Lower lobe of right lung (tissue), 2 donors: ENCODE measurements at regions not wholly inside any gene's neighbourhood (a gene's known extent, or its start where the extent isn't known, plus 50 kb on each side); places are given as distances from the start of the nearest gene placed in this dataset.

Source experiments
- ATAC-seq, 2 donors: fragments of 200-7000 bp; cut with Tn5 transposase; one replicate each; pipeline ENCODE4 v1.9.1; 2020 to 2022; ENCODE audit warnings: mild to moderate bottlenecking in 2 of 2, moderate library complexity in 2 of 2
- DNase-seq: peaks from one replicate; pipeline ENCODE4 v3.0.0-alpha.2; 2020
- H3K27ac ChIP-seq: fragments of 200-600 bp; one replicate; pipeline ENCODE4 v1.8.0; 2022
- H3K27me3 ChIP-seq: fragments of 200-600 bp; one replicate; pipeline ENCODE4 v1.8.0; 2022; ENCODE audit warnings: low read depth
- H3K36me3 ChIP-seq: fragments of 200-600 bp; one replicate; pipeline ENCODE4 v1.8.0; 2022; ENCODE audit warnings: mild to moderate bottlenecking
- H3K4me1 ChIP-seq: fragments of 200-600 bp; one replicate; pipeline ENCODE4 v1.8.0; 2022
- H3K4me3 ChIP-seq: fragments of 200-600 bp; one replicate; pipeline ENCODE4 v1.8.0; 2022; ENCODE audit warnings: mild to moderate bottlenecking
- H3K9me3 ChIP-seq: fragments of 200-600 bp; one replicate; pipeline ENCODE4 v1.8.0; 2022
- CTCF ChIP-seq: fragments of 200-600 bp; IDR thresholded peaks from one replicate; pipeline ENCODE4 v1.8.0; 2022; ENCODE audit warnings: antibody characterized with exemption, mild to moderate bottlenecking
- intact Hi-C: fragments of 100-400 bp; cut with DNase I; formaldehyde crosslinking; loops from one replicate; pipeline ENCODE4 v1.11.0; 2022
- donor health status: DM: no; HTN: yes; CAD: no; lungs with severe emphysema.

DNA sequence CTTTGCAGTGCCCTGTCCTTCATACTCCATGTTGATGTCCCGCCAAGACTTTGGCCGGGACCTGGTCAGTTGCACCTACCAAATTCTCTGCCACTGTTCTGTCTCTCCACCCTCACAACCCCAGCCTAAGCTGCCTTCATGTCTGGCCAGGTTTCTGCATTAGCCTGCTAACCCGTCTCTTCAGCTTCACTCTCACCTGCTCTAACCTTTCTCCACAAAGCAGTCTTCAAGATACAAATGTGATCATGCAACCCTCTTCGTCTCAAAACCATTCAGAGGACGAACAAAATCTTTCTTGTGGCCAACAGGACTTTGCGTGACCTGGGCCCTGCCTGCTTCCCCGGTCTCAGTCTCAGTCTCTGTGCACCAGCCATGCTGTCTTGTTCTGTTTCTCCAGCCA, 148.2 kb downstream of the WSCD1 start:
- no peak for ATAC-seq
- intact Hi-C loops = no loop called here
- H3K36me3 ChIP-seq = no peaks in the 10 kb centered on the region
- no peak for DNase-seq
- TF ChIP-seq CTCF = no peak
- H3K4me1 ChIP-seq = no peaks in the 10 kb centered on the region
- no peak overlapping the region for H3K4me3 ChIP-seq
- H3K9me3 ChIP-seq = peaks cover 6% of the 10 kb centered on the region
- no peaks in the 10 kb centered on the region for H3K27me3 ChIP-seq
- no peak overlapping the region for H3K27ac ChIP-seq

DNA sequence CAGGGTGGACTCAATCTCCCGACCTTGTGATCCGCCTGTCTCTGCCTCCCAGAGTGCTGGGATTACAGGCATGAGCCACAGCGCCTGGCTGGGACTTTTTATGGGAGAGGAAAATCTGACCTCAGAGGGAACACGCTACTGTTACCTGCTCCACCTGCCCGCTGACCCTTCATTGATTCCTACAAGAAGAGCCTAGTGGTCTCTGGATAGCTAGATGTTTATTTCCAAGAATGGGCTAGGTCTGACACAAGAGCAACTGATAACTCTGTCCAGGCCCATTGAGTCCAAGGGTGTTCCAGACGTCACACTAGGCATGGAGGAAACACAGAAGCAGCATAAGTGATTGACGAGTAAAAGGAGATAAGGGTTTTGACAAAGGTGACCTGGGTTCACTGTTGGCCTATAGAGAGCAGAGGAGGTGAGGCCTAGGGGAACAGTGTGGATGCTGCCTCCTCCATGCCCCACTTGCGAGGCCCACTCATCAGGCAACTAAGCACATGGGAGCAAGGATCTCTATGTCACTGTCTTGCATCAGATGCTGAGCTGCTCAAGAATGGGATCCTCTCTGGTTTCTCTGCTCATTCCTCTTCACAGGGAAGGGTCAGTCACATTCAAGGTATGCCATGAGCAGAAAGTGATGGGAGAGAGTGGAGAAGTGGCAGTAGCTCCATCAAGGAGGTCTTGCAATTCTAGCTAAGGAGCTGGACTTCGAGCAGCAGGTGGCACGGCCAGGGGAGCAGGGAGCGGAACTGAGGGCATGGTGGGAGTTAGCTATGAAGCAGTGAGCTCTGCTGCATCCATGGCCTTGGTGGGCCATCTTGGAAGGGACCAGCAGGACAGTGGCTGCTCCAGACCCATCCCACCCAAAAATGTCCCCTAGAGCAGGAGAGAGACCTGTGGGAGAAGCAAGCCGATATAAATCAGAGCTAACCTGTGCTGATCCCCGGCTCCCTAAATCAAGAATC, 145.2 kb downstream of the WSCD1 start:
- Histone ChIP-seq H3K4me1 (no peaks in the 10 kb centered on the region), H3K36me3 (no peaks in the 10 kb centered on the region), H3K9me3 (no peaks in the 10 kb centered on the region), H3K27me3 (no peaks in the 10 kb centered on the region), H3K27ac (no peak overlapping the region), H3K4me3 (no peak overlapping the region)
- no peak for TF ChIP-seq CTCF
- ATAC-seq (no peak), DNase-seq (no peak)
- intact Hi-C loops = no loop called here

DNA sequence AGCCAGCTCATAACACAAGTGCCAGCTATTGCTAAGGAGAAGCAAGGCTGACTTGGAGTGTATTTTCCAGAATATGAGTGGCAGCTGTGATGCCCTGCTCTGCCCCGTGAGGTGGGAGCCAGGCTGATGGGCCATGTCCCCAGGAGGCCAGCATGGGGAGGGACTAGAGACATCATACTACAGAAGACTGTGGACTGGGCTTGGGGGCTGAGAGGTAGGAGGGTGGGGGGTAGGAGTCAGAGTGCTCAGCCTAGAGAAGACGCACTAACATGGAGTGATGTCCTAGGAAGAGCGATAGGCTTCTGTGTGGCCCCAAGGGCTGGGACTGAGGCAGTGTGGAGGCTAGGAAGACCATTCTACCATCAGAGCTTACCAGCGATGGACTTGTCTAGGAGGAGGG, 143.7 kb downstream of the WSCD1 start:
- DNase-seq (no peak), ATAC-seq (peak in 1 of 2 donors; percentile 11)
- H3K27ac ChIP-seq = no peak overlapping the region
- intact Hi-C loops = no loop called here
- no peak overlapping the region for H3K4me3 ChIP-seq
- no peaks in the 10 kb centered on the region for H3K4me1 ChIP-seq
- TF ChIP-seq CTCF = no peak
- H3K27me3 ChIP-seq = no peaks in the 10 kb centered on the region
- H3K36me3 ChIP-seq = no peaks in the 10 kb centered on the region
- no peaks in the 10 kb centered on the region for H3K9me3 ChIP-seq

- no peak for ATAC-seq
- Histone ChIP-seq H3K9me3 (no peaks in the 10 kb centered on the region), H3K36me3 (no peaks in the 10 kb centered on the region), H3K4me1 (no peaks in the 10 kb centered on the region), H3K27ac (no peak overlapping the region), H3K27me3 (no peaks in the 10 kb centered on the region), H3K4me3 (no peak overlapping the region)
- TF ChIP-seq CTCF = no peak
- DNase-seq = no peak
- intact Hi-C loops = no loop called here
Measured at GRCh38 chr17:6212766-6213165, 142.6 kb downstream of the WSCD1 start.

DNA sequence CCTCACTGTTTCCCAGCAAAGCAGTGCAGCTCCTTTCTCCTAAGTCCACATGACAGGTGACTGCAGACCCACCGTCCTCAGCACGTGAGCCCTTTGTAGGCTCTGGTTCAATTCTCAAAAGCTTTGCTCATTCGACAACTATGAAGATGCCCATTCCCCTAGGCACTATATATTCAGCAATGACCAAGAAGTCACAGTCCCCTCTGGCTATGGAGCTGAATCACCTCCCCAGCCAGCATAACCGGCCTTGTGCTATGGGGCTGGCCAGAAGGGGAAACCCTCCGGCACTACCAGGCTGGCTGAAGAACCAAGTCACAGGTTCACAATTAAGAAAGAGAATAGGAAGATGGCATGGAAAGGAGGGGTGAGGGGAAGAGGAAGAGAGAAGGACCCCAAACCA, 139.7 kb downstream of the WSCD1 start:
- Histone ChIP-seq H3K9me3 (no peaks in the 10 kb centered on the region), H3K4me1 (no peaks in the 10 kb centered on the region), H3K36me3 (no peaks in the 10 kb centered on the region), H3K27ac (no peak overlapping the region), H3K4me3 (no peak overlapping the region), H3K27me3 (peaks cover 8% of the 10 kb centered on the region)
- intact Hi-C loops = no loop called here
- DNase-seq (no peak), ATAC-seq (no peak)
- no peak for TF ChIP-seq CTCF
